GM18520 (cell line): ENCODE measurements at regions not wholly inside any gene's neighbourhood (a gene's known extent, or its start where the extent isn't known, plus 50 kb on each side); places are given as distances from the start of the nearest gene placed in this dataset.
A peak's percentile ranks its signal among the peaks of the same experiment; 100 is the strongest.
"Not testable (repeated sequence)": the region's sequence is repeated elsewhere in the genome, so short reads cannot be mapped to it uniquely, and the experiment has no call there.

Source experiments
- ATAC-seq: cut with Tn5 transposase; IDR thresholded peaks from one replicate; pipeline ENCODE4 v1.9.1; 2021; ENCODE audit not compliant: unreplicated experiment

DNA sequence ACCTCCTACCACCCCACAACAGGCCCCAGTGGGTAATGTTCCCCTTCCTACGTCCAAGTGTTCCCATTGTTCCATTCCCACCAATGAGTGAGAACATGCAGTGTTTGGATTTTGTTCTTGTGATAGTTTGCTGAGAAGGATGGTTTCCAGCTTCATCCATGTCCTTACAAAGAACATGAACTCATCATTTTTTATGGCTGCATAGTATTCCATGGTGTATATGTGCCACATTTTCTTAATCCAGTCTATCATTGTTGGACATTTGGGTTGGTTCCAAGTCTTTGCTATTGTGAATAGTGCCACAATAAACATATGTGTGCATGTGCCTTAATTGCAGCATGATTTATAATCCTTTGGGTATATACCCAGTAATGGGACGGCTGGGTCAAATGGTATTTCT lies 81.6 kb downstream of the P2RY10 start:
- ATAC-seq = not testable (repeated sequence)

GRCh38 chrX:79035421-79035820 lies 90.2 kb downstream of the P2RY10 start:
- ATAC-seq = no peak

- ATAC-seq = no peak
These were observed 91.1 kb downstream of the P2RY10 start for GRCh38 chrX:79036157-79036880.

- peak; percentile 79 for ATAC-seq
These were observed 78.8 kb upstream of the GPR174 start for GRCh38 chrX:79065696-79066095.

DNA sequence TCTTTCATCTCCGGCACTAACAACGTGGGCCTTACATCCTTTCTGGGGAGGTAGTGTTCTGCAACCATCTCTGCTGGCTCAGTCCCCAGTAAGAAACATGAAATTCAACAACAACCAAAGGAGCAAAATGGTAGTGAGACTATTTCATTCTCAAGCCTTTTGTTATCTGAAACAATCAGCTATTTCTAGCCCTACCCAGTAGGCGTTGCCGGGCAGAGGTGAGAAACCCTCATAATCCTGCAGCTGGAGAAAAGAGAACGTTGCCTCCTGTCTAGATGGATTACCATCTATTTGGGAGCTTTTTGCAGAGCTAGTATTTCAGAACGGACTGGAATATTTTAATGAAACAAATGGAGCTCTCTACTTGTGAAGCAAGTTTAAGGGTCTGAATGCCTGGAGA lies 66.4 kb upstream of the GPR174 start:
- no peak for ATAC-seq

DNA sequence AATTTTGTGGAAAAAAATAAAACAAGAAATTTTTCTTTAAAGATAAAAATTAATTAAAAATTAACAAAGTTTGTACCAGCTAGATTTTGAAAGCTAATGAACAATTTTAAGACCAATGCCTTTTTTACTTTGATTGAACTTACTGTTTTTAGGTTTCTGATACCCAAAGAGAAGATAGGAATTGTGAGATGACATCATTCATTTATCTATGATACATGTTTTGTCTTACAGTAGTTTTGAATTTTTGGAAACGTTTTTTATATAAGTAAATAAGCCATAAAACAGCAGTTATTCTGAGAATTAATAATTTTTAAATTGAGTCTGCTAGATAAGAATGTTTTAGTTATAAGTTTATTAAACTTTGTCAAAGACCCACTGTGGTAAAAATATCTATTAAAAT lies 65.0 kb upstream of the GPR174 start:
- no peak for ATAC-seq

- no peak for ATAC-seq
These were observed 64.3 kb upstream of the GPR174 start for GRCh38 chrX:79080141-79080540.

- ATAC-seq = no peak
These were observed 62.5 kb upstream of the GPR174 start for GRCh38 chrX:79081895-79082512.

DNA sequence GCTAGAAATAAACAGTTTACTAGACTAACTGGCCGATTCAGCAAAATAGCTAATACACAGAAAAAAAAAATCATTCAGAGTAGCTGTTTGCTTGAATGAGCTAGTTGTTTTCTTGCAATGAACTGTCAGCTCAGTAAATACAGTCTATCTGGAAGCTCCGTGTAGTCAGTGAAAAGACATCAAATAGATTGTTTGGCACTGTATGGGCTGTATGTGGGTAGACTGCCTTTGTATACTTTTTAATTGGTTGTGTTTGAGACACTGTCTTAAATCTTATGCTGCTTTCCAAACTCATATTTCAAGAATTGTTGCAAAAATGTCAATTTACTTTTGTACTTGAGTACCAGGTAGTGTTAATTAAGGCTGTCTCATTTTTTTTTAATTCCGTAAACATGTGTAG lies 61.6 kb upstream of the GPR174 start:
- no peak for ATAC-seq

GRCh38 chrX:79084923-79085322 lies 59.6 kb upstream of the GPR174 start:
- no peak for ATAC-seq

DNA sequence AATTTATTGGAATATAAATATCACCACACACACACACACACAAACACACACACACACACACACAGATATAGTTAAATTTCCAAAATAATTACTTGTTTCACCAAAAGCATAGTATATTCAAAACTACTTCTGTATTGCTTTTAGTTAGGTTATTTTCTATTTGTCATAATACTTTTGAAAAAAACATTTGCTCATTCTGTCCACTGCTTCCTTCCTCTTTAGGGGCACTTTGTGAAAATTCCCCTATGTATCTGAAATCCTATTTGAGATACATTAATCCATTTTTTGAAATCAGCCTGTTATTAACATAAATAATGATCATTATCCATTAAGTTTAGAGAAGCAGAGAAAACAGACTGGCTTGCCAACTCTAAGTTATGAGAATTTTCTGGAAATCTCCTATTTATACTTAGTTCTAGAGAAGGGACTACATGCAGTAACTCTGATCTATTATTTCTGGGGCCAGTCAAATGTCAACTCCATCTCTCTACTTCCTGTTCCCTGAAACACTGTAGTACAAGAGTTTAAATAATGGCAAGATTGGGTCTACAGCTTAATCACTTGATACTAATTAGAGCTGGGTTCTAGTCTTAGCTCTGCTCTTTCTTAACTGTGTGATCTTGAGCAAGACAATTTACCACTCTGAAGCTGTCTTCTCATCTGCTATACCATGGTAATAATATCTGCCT lies 54.4 kb upstream of the GPR174 start:
- no peak for ATAC-seq

- no peak for ATAC-seq
These were observed 50.2 kb upstream of the GPR174 start for GRCh38 chrX:79094075-79094832.
